DMS 273 (cell line): ENCODE measurements at regions not wholly inside any gene's neighbourhood (a gene's known extent, or its start where the extent isn't known, plus 50 kb on each side); places are given as distances from the start of the nearest gene placed in this dataset.
"Not testable (repeated sequence)": the region's sequence is repeated elsewhere in the genome, so short reads cannot be mapped to it uniquely, and the experiment has no call there.

Experiments used
- DNase-seq: peaks from one replicate; lab custom pipeline; 2025; ENCODE audit not compliant: unreplicated experiment; lab: John Stamatoyannopoulos, UW

DNA sequence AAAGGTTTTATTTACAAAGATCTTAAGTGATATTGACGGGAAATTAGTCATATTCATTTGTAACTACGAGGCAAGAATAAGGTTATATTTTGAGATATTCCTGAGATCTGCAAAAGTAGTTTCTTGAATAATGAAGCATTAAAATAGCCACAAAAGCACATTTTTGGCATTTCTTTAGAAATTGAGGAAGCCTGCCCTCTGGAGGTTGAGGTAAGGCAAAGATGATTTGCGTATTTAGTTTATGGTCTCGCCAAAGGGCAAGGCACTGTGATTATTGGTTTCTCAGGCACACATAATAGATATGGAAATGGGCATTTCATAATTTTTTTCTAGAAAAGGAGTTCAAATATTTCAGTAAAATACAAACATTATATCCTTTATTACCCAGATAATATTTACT, 143.7 kb upstream of the RPRM start:
- peak; percentile 14 for DNase-seq

DNA sequence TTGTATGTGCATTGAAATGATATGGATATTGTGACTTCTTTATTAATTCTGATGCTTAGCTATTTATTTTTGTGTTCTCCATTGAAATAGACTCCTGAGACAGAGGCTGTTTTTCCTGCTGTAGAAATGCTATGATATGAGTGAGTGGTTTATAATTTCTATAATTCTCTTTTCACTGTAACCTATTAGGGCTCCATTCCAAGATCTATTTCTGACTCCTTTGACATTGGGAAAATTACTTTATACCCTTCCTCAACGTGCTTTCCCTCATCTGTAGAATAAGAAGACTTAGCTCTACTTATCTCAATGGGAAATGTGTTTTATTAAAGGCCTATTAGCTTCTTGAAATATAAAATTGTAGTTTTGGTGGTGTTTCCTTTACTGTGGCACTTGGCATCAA, 144.5 kb upstream of the RPRM start:
- DNase-seq, result no peak

GRCh38 chr2:153626676-153627075, 148.1 kb upstream of the RPRM start:
- no peak for DNase-seq

DNA sequence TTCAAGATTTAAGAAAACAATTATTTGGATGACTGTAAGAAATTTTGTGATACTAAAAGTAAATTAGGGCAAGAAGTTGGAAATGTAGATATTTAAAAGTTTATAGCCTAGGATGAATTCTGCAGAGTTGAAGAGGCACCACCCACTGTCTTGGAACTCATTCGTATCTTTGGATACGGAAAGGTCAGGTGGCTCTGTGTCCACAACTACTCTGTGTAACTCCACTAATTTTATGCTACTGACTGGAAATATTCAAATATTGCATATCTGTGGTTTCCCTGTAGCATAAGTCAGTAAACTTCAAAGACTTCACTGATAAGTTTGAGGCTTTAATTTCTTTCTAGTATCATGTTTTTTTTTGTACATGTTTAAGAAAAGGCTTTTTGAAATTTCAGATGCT, 156.9 kb upstream of the RPRM start:
- DNase-seq, result no peak

GRCh38 chr2:153641046-153641445, 162.5 kb upstream of the RPRM start:
- DNase-seq, result no peak

DNA sequence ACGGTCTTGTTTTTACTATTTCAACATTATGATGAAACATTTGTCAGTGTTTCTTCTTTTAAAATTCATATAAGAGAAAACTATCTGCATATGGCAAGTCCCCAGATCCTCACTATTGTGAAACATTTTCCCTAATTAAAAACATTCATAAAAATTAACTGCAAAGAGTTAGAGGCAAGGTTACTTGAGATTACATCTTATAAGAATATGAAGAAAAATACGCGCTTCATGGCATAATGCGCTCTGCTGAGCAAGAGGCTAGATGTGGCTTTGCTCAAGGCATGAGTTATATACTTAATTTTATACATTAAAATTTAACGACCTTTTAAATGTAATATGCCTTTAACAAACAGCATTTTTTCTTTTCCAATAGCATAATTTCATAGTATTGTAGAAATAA, 166.4 kb upstream of the RPRM start:
- DNase-seq, result no peak

- DNase-seq, result no peak
Measured at GRCh38 chr2:153645599-153645998, 167.0 kb upstream of the RPRM start.

- no peak for DNase-seq
Measured at GRCh38 chr2:153657651-153658050, 179.1 kb upstream of the RPRM start.

- DNase-seq, result no peak
Measured at GRCh38 chr2:153661801-153662200, 183.2 kb upstream of the RPRM start.

GRCh38 chr2:153663371-153663770, 184.8 kb upstream of the RPRM start:
- DNase-seq, result no peak

DNA sequence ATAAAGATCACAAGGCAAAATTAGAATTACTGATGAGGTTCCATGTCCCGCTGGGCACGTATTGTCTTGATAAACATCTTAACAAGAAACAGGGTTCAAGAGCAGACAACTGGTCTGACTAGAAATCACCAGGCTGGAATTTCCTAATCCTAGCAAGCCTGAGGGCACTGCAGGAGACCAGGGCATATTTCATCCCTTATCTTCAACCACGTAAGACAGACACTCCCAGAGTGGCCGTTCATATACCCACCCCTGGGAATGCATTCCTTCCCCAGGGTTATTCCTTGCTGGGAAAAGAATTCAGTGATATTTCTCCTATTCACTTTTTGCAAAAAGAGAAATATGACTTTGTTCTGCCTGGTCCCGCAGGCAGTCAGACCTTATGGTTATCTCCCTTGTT, 185.4 kb upstream of the RPRM start:
- DNase-seq, result not testable (repeated sequence)

GRCh38 chr2:153667475-153667874, 188.9 kb upstream of the RPRM start:
- no peak for DNase-seq

DNA sequence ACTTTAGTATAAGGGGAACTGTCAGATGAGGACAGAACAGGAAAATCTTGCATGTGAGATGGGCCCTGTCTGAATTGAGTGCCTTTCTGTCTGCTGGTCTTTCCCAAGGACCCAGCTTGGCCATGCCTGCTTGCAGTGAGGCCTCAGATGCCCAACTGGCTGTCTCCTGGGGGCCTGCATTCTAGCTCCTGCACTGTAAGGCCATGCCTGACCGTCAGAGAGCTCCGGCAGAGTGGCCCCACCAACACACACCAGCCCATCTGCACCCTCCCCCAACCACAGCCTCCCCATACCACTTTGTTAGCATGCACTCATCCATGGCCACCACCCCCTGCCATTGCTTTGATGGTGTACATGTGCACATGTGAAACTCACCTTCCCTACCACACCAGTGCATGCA, 190.4 kb upstream of the RPRM start:
- DNase-seq, result no peak

DNA sequence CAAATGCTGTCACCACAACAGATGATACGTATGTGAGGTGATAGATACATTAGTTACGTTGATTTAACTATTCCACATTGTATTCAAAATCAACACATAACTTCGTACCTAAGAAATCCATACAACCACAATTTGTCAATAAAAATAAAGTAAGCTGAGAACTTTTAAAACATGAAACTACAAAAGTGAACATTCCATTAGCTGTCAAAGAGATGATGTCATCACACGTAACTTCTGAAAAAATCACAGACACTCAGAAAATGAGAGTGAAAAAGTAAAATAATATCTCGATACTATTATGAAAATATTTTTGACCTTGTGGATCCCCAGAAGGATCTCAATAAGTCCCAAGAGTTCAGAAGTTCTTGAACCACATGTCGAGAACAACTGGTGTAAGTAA, 161.6 kb upstream of the GALNT13 start:
- no peak for DNase-seq

- no peak for DNase-seq
Measured at GRCh38 chr2:153715218-153715850, 156.4 kb upstream of the GALNT13 start.

DNA sequence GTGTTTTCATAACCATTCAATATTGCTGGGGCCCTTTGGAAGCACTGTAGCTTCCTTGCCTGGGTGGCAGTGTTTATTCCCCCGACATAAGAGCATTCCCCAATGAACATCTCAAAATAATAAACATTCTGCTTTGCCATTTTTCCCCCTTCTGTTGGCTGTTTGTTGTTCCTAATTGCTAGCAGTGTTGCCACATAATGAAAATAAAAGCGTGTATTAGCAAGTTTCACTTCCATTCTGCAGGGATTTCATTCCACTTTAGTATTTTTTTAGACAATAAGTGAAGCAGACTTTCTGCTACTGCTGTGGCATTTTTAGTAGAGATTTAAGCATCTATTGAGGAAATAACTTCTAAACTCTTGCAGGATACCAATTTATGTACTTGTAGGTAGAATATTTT, 154.7 kb upstream of the GALNT13 start:
- no peak for DNase-seq

DNA sequence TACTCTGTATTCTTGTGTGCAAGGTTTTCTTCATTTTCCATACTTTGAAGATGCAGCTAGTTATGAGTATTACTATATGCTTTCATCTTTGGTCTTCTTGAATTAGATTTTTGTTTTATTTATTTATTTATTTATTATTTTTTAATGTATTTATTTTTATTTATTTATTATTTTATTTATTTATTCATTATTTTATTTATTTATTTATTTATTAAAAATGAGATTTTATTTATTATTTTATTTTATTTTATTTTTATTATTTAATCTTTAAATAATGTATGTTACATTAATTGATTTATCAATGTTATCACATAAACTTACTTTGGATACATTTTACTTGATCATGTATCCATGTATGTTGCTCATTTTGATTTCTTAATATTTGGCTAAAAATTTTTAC, 132.3 kb upstream of the GALNT13 start:
- no peak for DNase-seq

DNA sequence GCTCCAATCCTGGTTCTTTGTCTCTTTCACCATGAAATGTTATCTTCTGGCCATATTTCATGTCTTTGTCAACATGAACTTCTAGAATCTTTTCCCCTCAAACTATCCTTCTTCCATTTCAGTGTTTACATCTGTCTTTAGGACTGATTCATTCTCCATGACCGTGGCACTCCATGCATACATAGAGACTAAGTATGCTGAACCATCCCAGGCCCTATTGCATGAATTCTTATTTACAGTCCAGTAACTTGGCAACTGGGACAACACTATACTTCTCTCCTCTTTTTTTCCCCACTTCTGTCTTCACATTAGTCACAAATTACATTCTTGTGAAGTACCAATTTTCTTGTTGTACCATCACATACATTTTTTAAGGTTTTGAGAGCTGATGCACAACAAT, 109.8 kb upstream of the GALNT13 start:
- no peak for DNase-seq

- DNase-seq, result no peak
Measured at GRCh38 chr2:153766415-153766814, 105.3 kb upstream of the GALNT13 start.

DNA sequence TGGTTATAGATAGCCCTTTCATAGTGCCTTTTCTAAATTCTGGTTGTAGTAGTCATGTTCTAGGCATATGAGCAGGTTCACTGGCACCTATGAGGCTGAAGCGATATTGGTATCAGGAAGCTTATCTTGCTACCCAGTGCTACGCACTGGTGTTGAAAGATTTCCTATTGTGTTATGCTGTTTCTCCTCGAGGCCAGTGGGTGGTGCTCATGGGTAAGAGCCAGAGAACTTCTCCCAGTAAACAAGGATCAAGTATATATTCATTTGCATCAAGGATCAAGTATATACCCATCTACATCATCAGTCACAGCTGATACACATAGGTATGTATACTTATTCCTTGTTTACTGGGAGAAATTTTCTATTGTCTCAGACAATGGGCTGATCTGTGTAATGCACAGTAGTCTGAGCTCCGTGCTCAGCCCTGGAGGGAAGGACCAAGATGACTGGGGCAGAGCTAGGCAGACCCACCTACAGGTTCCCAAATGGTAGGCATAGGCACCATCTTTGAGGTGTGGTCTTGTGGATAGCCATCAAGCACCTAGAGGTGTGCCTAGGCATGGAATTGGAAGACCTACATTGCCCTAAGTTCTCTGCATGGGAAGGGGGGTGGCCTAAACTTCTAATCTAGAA, 101.2 kb upstream of the GALNT13 start:
- peak; percentile 14 for DNase-seq

DNA sequence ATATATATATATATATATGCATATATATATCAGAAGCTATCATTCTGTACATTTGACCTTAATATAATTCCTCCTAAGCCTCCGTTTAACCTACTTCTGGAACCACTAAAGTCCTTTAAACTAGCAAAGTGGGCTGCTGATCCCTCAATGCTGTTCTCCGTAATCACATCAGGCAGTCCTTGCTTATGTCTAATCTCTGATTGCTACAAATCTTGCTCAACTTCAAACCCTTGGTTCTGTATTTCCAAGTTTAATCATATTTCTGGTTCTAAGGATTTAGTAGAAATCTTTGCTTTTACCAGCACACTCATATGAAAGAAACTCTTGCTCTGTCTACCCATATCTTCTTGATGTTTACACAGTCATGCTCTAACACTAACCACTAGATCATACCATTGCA, 91.5 kb upstream of the GALNT13 start:
- no peak for DNase-seq

DNA sequence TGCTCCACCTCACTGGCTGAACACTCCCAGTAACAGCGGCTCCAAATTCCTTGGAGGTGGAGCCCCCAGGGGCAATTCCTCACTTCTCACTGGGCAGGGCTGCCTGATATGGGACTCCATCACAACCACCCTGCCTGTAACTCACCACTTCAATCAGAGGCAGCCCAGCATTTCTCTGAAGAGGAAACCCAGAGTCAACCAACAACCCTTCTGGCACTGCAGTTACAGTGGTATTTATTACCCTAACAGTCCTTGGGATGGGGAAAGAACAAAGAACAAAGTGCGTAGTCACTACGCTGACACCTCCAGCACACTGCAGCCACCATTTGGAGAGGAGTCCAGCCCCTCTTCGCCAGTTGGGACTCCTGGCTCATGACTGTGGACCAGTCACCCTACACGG, 85.7 kb upstream of the GALNT13 start:
- no peak for DNase-seq

DNA sequence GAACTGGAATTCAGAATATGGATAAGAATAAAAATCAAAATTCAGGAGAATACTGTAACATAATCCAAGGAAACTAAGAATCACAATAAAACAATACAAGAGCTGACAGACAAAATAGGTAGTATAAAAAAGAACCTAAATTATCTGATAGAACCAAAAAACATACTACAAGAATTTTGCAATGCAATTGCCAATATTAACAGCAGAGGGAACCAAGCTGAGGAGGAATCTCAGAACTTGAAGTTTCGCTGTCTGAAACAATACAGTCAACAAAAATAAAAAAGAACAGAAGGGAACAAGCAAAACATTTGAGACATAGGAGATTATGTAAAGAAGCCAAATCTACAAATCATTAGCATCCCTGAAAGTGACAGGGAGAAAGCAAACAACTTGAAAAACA, 84.1 kb upstream of the GALNT13 start:
- DNase-seq, result no peak
